Spleen (tissue), 11 donors: ENCODE measurements at regions not wholly inside any gene's neighbourhood (a gene's known extent, or its start where the extent isn't known, plus 50 kb on each side); places are given as distances from the start of the nearest gene placed in this dataset.

Source experiments
- DNase-seq: peaks from one replicate; pipeline ENCODE4 v3.0.0-alpha.2; 2020
- H3K27ac ChIP-seq, 8 donors: fragments of 200-600 bp; sonication (generic) in 7 of 8; 1 replicate in 4 of 8; 2 replicates in 4 of 8; pipeline versions ENCODE4 v1.5.0 to v1.8.0; 2016 to 2021; ENCODE audit warnings: inconsistent platforms in 4 of 8, mild to moderate bottlenecking in 4 of 8, moderate library complexity in 1 of 8
- H3K27me3 ChIP-seq, 7 donors: fragments of 200-600 bp; sonication (generic) in 6 of 7; replicated peaks in 1 of 7; 1 replicate in 4 of 7; 2 replicates in 3 of 7; pipeline versions ENCODE4 v1.5.0 to v1.8.0; 2016 to 2021; ENCODE audit warnings: inconsistent platforms in 3 of 7, mild to moderate bottlenecking in 1 of 7
- H3K36me3 ChIP-seq, 6 donors: fragments of 200-600 bp; sonication (generic) in 5 of 6; 1 replicate in 4 of 6; 2 replicates in 2 of 6; pipeline versions ENCODE4 v1.5.0 to v1.8.0; 2016 to 2021; ENCODE audit warnings: inconsistent platforms in 2 of 6
- H3K4me1 ChIP-seq, 6 donors: fragments of 200-600 bp; sonication (generic) in 5 of 6; 1 replicate in 3 of 6; 2 replicates in 3 of 6; pipeline versions ENCODE4 v1.5.0 to v1.8.0; 2016 to 2021; ENCODE audit warnings: inconsistent platforms in 3 of 6
- H3K4me3 ChIP-seq, 8 donors: fragments of 200-600 bp; sonication (generic) in 7 of 8; 1 replicate in 4 of 8; 2 replicates in 4 of 8; pipeline versions ENCODE4 v1.5.0 to v1.8.0; 2016 to 2021; ENCODE audit warnings: inconsistent platforms in 4 of 8, mild to moderate bottlenecking in 4 of 8, moderate library complexity in 2 of 8
- H3K9me3 ChIP-seq, 8 donors: fragments of 200-600 bp; sonication (generic) in 7 of 8; 1 replicate in 4 of 8; 2 replicates in 4 of 8; pipeline versions ENCODE4 v1.5.0 to v1.8.0; 2016 to 2021; ENCODE audit warnings: inconsistent platforms in 4 of 8
- POLR2A ChIP-seq, 3 donors: fragments of 450-650 bp; IDR thresholded peaks; one replicate each; pipeline ENCODE4 v1.5.1; 2017; ENCODE audit warnings: antibody characterized with exemption in 3 of 3, mild to moderate bottlenecking in 1 of 3
- POLR2AphosphoS5 ChIP-seq, 3 donors: sonication (generic); formaldehyde crosslinking; IDR thresholded peaks; one replicate each; pipeline ENCODE4 v1.5.1; 2017; ENCODE audit warnings: antibody characterized with exemption in 3 of 3
- WGBS, 5 donors: extraction: QIAGEN DNeasy Blood & Tissue Kit in 3 of 5; methylation state at CpG; one replicate each; pipeline versions ENCODE4 v1.1.5 to v1.1.7; 2013 to 2018; 5-methylcytosine and 5-hydroxymethylcytosine counted together
- intact Hi-C: fragments of 100-400 bp; cut with DNase I; formaldehyde crosslinking; loops from one replicate; pipeline ENCODE4 v1.15.0; 2023; ENCODE audit warnings: low total_unique reads
- TF ChIP-seq, protein P1 (sequence below), 11 experiments: fragments of 200-600 bp in 7 of 11; fragments of 450-650 bp in 4 of 11; sonication (generic) in 4 of 11; IDR thresholded peaks in 8 of 11; conservative IDR thresholded peaks in 3 of 11; 1 replicate in 7 of 11; 2 replicates in 4 of 11; pipeline versions ENCODE4 v1.4.0 to v1.8.0; 2016 to 2021; ENCODE audit warnings: antibody characterized with exemption in 11 of 11, inconsistent platforms in 4 of 11, mild to moderate bottlenecking in 1 of 11
- donor health status: healthy with polysubstance abuse.
- donor health status: DM: no; HTN: no; CAD: no; lungs with moderate emphysema.
- donor health status: DM: no; HTN: no; CAD: no.
- donor health status: Bipolar disorder and iron deficiency.
- donor health status: healthy.
- donor health status: DM: no; HTN: no; CAD: no.
- donor health status: DM: yes; HTN: yes; CAD: no.

DNA sequence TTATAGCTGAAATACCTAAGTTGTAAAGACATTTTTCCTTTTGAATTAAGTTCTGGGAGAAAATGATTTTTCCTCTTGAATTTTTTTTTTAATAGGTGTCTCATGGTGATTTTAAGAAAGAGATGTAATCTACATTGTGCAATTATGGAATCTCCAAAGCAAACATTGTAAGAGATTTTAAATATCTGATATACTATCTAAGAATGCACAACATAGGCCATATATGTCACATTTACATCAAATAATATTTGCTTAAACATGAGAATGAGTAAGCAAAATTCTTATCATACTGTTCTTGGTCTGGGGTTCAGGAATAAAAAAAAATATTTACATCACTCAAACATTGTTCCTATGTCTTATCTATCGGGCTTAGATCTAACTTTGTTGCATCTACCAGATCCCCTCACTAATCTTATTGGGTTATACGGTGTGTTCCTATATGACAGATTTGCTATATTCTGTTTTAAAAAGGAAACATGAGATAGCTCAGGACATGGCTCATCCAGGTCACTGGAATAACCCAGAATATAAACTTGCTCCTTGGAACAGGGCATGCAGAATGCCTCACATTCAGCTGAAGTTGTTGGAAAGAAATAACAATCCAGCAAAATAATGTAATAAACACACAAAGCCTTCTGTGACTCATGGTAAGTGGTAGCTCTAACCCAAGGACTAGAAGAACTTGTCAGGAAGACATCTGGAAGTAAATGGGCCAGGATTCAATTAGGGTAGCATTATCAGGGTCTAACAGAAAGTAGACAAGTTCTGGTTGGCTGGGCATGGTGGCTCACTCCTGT lies 794.7 kb downstream of the IPMK start:
- no peak overlapping the region for H3K27ac ChIP-seq
- no peaks in the 10 kb centered on the region for H3K27me3 ChIP-seq
- no peaks in the 10 kb centered on the region for H3K9me3 ChIP-seq
- H3K36me3 ChIP-seq: no peaks in the 10 kb centered on the region
- WGBS, 5 donors: 86 to 93% (median 91%) methylated on average over 2 of the region's 2 CpGs
- DNase-seq: no peak
- intact Hi-C loops: no loop called here
- TF ChIP-seq POLR2AphosphoS5 (IDR thresholded peaks at IDR 0.05) (no peak), POLR2A (IDR thresholded peaks at IDR 0.05) (no peak)
- TF ChIP-seq, protein P1, sequence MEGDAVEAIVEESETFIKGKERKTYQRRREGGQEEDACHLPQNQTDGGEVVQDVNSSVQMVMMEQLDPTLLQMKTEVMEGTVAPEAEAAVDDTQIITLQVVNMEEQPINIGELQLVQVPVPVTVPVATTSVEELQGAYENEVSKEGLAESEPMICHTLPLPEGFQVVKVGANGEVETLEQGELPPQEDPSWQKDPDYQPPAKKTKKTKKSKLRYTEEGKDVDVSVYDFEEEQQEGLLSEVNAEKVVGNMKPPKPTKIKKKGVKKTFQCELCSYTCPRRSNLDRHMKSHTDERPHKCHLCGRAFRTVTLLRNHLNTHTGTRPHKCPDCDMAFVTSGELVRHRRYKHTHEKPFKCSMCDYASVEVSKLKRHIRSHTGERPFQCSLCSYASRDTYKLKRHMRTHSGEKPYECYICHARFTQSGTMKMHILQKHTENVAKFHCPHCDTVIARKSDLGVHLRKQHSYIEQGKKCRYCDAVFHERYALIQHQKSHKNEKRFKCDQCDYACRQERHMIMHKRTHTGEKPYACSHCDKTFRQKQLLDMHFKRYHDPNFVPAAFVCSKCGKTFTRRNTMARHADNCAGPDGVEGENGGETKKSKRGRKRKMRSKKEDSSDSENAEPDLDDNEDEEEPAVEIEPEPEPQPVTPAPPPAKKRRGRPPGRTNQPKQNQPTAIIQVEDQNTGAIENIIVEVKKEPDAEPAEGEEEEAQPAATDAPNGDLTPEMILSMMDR (IDR thresholded peaks at IDR 0.05 in 8 of 11, conservative IDR thresholded peaks at IDR 0.05 in 3 of 11): no peak
- H3K4me3 ChIP-seq: no peak overlapping the region
- H3K4me1 ChIP-seq: no peaks in the 10 kb centered on the region

DNA sequence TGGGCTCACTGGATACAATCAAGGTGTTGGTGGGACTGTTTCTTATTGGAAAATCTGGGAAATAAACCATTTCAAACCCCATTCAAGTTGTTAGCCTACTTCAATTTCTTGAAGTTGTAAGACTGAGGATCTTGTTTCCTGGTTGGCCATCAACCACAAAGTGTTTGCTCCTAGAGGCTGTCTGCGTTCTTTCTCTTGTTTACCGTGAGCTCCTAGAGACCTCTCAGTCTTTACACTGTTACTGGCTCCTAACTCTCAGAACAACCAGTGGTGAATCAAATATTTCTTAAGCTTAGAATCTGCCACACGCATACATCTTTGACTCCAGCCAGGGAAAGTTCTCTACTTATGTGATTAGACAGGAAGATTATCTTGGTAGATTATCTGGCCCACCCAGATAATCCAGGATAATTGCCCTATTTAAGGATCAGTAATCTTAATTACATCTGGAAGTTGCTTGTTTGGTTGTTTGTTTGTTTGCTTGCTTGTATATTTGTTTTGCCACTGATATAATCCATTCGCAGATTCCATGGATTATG lies 798.7 kb downstream of the IPMK start:
- intact Hi-C loops: no loop called here
- 64 to 73% (median 67%) methylated on average over 4 of the region's 4 CpGs for WGBS, 5 donors
- no peaks in the 10 kb centered on the region for H3K9me3 ChIP-seq
- H3K4me1 ChIP-seq: no peaks in the 10 kb centered on the region
- no peak overlapping the region for H3K27ac ChIP-seq
- no peaks in the 10 kb centered on the region for H3K36me3 ChIP-seq
- TF ChIP-seq, protein P1 (IDR thresholded peaks at IDR 0.05 in 8 of 11, conservative IDR thresholded peaks at IDR 0.05 in 3 of 11): no peak
- no peak for TF ChIP-seq POLR2A (IDR thresholded peaks at IDR 0.05)
- TF ChIP-seq POLR2AphosphoS5 (IDR thresholded peaks at IDR 0.05): no peak
- no peak for DNase-seq
- no peak overlapping the region for H3K4me3 ChIP-seq
- H3K27me3 ChIP-seq: no peaks in the 10 kb centered on the region

DNA sequence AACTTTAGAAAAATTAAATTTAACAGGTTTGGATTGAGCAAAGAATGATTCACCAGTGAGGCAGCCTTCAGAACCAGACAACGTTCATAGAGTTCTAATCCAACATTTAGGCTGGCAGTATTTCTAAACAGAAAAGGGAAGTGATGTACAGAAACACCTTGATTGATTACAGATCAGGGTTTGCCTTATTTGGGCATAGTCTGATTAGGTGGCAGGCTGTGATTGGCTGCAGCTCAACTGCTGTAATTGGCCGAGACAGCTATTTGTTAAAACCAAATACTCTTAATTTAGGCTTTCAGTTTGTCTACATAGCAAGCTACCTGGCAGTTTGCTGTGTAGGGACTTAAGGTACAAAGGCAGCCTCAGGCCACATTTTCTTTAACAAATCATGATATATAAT lies 802.5 kb downstream of the IPMK start:
- WGBS, 5 donors: 69 to 85% (median 79%) methylated on average over 2 of the region's 2 CpGs
- TF ChIP-seq POLR2AphosphoS5 (IDR thresholded peaks at IDR 0.05) (no peak), POLR2A (IDR thresholded peaks at IDR 0.05) (no peak)
- TF ChIP-seq, protein P1 (IDR thresholded peaks at IDR 0.05 in 8 of 11, conservative IDR thresholded peaks at IDR 0.05 in 3 of 11): no peak
- Histone ChIP-seq H3K4me3 (no peak overlapping the region), H3K27me3 (no peaks in the 10 kb centered on the region), H3K27ac (no peak overlapping the region), H3K4me1 (no peaks in the 10 kb centered on the region), H3K9me3 (no peaks in the 10 kb centered on the region), H3K36me3 (no peaks in the 10 kb centered on the region)
- DNase-seq: no peak
- intact Hi-C loops: no loop called here

DNA sequence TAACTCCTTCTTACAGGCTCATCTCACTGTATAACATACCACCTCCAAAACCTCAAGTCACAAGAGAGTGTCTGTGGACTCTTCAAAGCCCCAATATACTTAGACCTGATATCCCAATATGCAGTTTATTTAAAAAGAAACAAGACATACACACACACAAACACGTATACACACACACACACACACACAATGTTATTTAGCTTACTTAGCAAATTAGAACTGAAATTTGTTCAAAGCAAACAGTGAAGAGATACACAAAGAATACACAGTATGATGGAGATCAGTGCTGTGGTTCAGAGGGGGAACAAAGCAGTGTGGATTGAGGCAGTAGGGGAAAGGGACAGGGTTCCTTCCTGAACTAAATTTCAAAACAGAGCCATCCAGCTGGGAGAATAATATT lies 807.2 kb downstream of the IPMK start:
- no peak overlapping the region for H3K4me3 ChIP-seq
- H3K27me3 ChIP-seq: no peaks in the 10 kb centered on the region

More for the DNA sequence above, 807.2 kb downstream of the IPMK start:
- TF ChIP-seq POLR2A (IDR thresholded peaks at IDR 0.05) (no peak), POLR2AphosphoS5 (IDR thresholded peaks at IDR 0.05) (no peak)
- TF ChIP-seq, protein P1 (IDR thresholded peaks at IDR 0.05 in 8 of 11, conservative IDR thresholded peaks at IDR 0.05 in 3 of 11): no peak
- Histone ChIP-seq H3K36me3 (no peaks in the 10 kb centered on the region), H3K27ac (no peak overlapping the region), H3K9me3 (no peaks in the 10 kb centered on the region), H3K4me1 (no peaks in the 10 kb centered on the region)
- DNase-seq: no peak
- intact Hi-C loops: no loop called here
- 73 to 90% (median 77%) methylated on average over 1 of the region's 1 CpG for WGBS, 5 donors
